SK-MEL-5 (cell line): ENCODE measurements at regions not wholly inside any gene's neighbourhood (a gene's known extent, or its start where the extent isn't known, plus 50 kb on each side); places are given as distances from the start of the nearest gene placed in this dataset.

Source experiments
- DNase-seq: peaks from one replicate; pipeline ENCODE4 v3.0.0-alpha.2; 2016; ENCODE audit warnings: low read depth, low spot score
- in situ Hi-C: cut with HindIII; loops from 2 replicates; pipeline ENCODE4 v1.10.0; 2016; ENCODE audit warnings: low sequenced_read_pairs, high pct_unique_total_duplicates, low pct_unique_long_range_greater_than_20kb

- no peak for DNase-seq
- in situ Hi-C loops: no loop called here
These were observed 1035.9 kb downstream of the TUSC7 start for GRCh38 chr3:117745516-117745915.

GRCh38 chr3:117746066-117746465, 1036.5 kb downstream of the TUSC7 start:
- in situ Hi-C loops: no loop called here

DNA sequence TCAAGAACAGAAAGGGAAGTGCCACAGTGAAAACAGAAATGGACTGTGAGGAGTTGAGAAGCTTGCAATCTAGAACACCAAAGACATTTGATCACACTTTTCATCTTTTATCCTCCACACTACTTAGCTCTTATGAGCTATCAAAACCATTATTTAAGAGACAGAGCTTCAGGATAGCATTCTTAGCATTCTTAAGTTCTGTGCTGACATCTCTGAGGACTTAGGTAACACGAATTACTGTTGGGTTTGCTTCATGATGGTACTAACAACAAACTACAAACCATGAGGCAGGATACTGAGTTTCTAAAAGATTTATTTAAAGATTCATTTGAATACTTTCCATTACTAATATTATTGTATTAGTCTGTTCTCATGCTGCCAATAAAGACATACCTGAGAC, 1038.6 kb downstream of the TUSC7 start:
- no peak for DNase-seq
- in situ Hi-C loops: no loop called here

More at GRCh38 chr3:117746066-117746465, 1036.5 kb downstream of the TUSC7 start:
- no peak for DNase-seq

GRCh38 chr3:117750674-117751269, 1041.2 kb downstream of the TUSC7 start:
- DNase-seq: no peak
- in situ Hi-C loops: no loop called here

DNA sequence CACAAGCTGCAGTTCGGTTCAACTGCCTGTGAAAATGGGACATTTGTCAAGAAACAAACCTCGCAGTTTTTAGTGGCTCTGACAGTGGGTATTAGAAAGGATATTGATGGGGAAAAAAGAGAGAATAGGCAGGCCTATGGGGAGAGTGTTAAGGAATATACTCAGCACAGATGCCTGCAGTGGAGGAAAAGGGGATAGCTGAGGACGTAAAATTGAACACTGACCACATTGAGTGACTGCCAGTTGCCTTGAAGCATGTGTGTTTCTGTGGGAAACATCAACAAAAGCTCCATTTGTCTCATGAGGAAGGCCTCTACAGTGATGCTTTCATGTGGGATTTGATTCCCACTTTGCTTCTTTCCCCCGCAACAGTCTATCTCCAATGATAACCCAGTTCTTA, 1042.1 kb downstream of the TUSC7 start:
- in situ Hi-C loops: no loop called here
- DNase-seq: peak; percentile 75

DNA sequence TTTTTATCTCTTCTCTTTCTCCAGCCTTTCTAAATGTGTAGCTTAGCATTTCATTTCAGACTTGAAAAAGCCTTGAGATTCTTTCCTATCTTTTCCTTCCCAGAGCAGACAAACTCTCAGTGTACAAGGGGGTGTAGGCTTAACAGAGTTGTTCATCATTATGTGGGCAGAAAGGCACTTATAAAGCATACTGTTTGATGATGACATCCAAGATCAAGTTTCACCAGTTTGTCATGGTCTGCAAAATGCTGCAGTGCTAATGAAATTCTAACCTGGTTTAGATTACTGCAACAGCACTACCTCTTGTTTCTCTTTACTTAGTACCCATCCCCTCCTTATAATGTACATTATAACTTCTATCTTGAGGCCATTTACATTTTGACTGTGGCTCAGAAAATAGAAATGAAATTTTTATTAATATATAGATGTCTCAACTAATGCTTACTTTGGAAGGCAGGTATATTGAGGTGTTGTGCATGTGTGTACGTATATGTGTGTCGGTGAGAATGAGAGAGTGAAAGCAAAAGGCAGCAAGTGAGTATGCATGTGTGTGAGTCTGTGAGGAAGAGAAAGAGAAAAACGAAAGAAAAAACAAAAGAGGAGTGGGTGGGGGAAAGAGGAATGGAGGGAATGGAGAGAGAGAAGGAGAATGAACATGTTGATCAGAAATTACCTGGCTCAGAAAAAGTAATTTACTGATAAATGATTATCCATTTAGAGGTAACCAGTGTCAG, 1043.6 kb downstream of the TUSC7 start:
- no peak for DNase-seq
- in situ Hi-C loops: no loop called here

DNA sequence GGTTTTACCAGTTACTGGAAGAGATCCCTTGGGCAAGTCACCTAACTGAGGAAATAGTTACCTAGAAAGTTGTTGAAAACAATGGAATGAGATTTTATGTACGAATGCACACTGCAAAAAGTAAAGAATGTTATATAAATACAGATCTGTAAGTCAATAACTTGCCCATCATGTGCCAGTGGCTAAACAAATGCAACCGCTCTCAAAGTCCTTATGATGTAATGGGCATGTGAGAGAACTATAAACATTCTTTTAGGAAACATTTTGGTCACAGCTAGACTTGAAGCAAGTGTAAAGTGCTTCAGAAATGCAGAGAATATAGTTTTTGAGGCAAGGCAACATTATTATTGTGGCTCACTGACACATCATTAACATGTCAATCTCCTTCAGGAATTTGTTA, 1044.5 kb downstream of the TUSC7 start:
- DNase-seq: no peak
- in situ Hi-C loops: no loop called here

DNA sequence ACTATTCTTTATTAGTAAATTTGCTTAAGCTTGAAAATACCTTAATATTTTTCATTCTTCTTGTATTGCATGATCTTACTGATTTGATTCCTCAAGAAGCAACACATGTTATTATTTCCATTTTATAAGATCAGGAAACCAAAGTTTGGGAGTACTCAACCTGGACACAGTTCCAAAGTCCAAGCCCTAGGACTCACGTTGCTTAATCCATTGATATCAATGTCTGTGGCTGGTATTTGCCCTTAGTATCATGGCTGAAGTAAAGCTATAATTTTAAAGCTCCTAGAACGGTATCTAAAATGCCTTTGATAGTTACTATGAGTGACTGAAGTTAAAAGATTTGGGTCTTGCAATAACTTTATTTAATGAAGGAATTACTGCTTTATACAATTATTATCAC, 1045.3 kb downstream of the TUSC7 start:
- in situ Hi-C loops: no loop called here
- no peak for DNase-seq

GRCh38 chr3:117756563-117756962, 1047.0 kb downstream of the TUSC7 start:
- in situ Hi-C loops: no loop called here
- DNase-seq: no peak

- in situ Hi-C loops: no loop called here
- no peak for DNase-seq
These were observed 1052.4 kb downstream of the TUSC7 start for GRCh38 chr3:117761703-117762620.

DNA sequence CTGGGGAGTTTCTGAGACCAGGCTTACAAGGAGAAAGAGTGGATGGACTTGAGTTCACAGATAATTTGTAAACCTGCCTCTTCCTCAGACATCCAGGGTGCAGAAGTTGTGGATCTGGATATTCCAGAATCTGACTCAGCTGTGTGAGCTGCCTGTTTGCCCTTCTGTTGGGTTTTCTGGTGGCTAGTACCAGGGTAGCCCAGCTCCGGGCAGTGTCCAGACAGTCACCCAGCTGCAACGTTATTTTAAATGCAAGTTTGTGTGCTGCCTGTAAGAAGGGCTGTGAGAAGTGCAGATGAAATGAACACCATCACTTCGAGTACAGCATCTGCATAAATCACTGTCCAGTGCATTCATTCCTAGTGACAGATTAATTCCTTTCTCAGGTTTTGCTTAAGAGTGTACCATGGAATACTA, 1053.0 kb downstream of the TUSC7 start:
- no peak for DNase-seq
- in situ Hi-C loops: no loop called here

DNA sequence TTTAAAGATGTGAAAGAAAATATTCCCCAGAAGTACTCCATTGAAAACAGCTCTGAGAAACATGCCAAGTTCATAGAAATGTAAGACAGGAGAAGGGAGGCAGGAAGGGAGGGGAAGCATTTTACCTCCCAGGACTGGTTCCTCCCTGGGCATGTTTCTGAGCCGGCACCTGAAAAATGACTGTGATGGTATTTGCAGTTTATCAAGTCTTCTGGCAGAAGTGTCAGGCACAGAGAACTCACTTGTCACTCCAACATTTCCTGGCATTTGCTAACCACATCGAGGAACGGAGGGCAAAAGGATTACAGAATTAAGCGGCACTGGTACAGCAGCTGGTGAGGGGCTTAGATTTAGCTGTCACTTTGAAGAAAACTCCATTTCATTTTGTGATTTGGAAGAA, 1054.0 kb downstream of the TUSC7 start:
- in situ Hi-C loops: no loop called here
- no peak for DNase-seq

GRCh38 chr3:117768581-117768980, 1059.0 kb downstream of the TUSC7 start:
- in situ Hi-C loops: no loop called here
- no peak for DNase-seq

DNA sequence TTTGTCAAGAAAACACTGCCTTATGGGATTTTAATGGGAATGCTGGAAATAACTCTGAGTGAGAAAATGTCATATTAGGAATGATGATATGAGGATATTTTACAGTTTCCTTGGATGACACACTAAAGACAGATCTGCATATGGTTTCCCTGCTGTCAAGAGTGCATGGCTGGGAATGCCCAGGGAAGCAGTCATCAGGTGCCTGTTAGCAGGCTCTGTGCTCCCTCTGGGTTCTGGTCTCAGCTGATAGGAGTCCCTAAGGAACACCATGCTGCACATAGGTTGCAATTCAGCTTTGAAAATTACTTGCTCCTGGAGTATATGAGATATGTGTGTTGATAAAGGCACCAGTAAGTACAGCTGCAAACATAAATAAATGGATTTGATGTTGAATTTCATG, 1064.6 kb downstream of the TUSC7 start:
- in situ Hi-C loops: no loop called here

GRCh38 chr3:117786349-117786748, 1076.8 kb downstream of the TUSC7 start:
- DNase-seq: no peak
- in situ Hi-C loops: no loop called here

More for the DNA sequence above, 1064.6 kb downstream of the TUSC7 start:
- no peak for DNase-seq

DNA sequence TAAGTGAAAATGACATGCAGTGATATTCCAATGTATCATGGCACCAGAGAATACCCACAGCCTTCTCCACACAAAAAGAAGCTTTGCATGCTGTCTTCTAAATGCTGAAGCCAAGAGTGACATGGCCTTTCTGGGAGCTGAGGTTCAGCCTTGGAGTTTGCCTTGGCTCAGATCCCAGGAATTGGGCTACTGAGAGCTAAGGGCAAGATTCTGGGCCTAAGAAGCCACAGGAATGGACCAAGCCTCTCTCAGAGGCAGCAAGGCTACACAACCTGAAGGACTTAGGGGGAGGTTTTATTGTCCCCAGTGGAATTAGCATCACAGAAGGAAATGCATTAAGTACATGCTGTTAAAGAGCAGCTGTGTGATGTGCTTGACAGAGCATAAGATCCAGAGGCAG, 1078.5 kb downstream of the TUSC7 start:
- in situ Hi-C loops: no loop called here
- DNase-seq: no peak

DNA sequence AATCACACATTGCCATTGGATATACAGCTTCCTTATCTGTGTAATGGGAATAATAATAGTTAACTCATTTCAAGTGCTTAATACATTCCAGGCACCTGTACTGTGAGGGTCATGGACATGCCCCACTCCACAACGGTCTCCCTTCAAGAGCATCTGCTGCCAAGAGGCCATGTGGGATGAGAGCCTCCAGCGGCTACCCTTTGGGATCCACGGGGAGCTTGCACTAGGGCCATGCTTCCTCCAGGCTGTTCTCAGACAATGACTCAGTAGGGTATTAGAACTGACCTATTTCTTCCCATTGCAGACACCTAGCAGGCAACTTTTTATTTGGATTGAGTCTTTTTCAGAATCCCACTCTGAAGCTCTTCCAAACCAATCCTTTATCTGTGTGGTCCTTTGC, 1078.9 kb downstream of the TUSC7 start:
- DNase-seq: no peak
- in situ Hi-C loops: no loop called here

DNA sequence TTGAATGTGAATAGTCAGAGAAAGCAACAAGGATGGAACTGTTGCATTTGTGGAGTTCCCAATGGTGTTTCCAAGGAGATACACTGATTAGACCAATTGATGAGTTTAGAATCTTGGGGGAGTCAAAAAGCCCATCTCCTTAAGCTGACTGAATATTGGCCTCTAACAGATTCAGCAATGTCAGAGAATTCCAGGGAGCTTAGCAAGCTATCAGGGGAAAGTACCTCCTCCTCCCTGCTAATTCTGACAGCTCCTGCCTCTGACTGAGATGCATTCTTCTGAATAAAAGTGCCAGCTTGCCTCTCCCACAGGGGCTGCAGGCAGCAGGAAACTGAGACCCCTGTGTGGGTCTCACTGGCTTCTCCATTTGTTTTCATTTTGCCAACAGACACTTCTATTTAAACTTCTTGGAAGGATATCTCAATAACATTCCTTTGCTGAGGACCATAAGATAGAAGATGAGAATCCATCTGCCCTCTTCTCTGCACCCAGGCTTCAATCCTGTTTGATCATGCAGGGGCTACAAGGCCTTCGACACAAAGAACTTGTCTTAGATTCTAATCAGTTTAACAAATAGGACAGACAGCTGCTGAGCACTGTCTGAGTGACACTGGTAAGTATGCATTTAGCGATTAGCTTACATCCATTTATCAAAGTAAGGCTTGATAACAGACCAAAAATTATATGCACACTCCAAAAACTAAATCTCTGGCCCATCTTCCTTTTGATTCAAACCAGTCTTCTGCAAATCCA, 1080.8 kb downstream of the TUSC7 start:
- DNase-seq: no peak
- in situ Hi-C loops: no loop called here
